ENCODE measurements at regions not wholly inside any gene's neighbourhood (a gene's known extent, or its start where the extent isn't known, plus 50 kb on each side); places are given as distances from the start of the nearest gene placed in this dataset.

DNA sequence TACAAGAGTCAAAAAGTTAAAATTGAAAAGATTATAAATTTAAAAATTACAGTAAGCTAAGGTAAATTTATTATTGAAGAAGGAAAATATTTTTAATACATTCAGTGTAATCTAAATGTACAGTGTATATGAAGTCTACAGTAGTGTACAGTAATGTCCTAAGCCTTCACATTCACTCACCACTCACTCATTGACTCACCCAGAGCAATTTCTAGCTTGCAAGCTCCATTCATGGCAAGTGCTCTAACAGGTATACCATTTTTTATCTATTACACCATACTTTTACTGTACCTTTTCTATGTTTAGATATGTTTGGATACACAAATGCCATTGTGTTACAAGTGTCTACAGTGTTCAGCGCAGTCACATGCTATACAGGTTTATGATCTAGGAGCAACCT lies 389.7 kb downstream of the RASEF start:
- TF ChIP-seq ZNF274 (IDR thresholded peaks at IDR 0.05; ENCODE audit: low read depth, low read length) = no peak
- TF ChIP-seq YY1 (IDR thresholded peaks at IDR 0.05; ENCODE audit: insufficient read depth, insufficient read length) = no peak
